ENCODE measurements at regions not wholly inside any gene's neighbourhood (a gene's known extent, or its start where the extent isn't known, plus 50 kb on each side); places are given as distances from the start of the nearest gene placed in this dataset.
"Not testable (repeated sequence)": the region's sequence is repeated elsewhere in the genome, so short reads cannot be mapped to it uniquely, and the experiment has no call there.

- no peak for DNase-seq
These were observed 268.7 kb upstream of the ATP5MC3 start for GRCh38 chr2:175450029-175450760.

GRCh38 chr2:175449616-175450015, 268.1 kb upstream of the ATP5MC3 start:
- no peak for DNase-seq

- no peak for DNase-seq
These were observed 264.7 kb upstream of the ATP5MC3 start for GRCh38 chr2:175446201-175446600.

GRCh38 chr2:175445281-175445680, 263.8 kb upstream of the ATP5MC3 start:
- DNase-seq = no peak

- DNase-seq = no peak
These were observed 260.9 kb upstream of the ATP5MC3 start for GRCh38 chr2:175442441-175442840.

- no peak for DNase-seq
These were observed 259.8 kb upstream of the ATP5MC3 start for GRCh38 chr2:175441181-175441761.

- DNase-seq = no peak
These were observed 257.9 kb upstream of the ATP5MC3 start for GRCh38 chr2:175439416-175439815.

- DNase-seq = no peak
These were observed 255.7 kb upstream of the ATP5MC3 start for GRCh38 chr2:175437167-175437566.

- no peak for DNase-seq
These were observed 254.6 kb upstream of the ATP5MC3 start for GRCh38 chr2:175436076-175436475.

- DNase-seq = no peak
These were observed 253.5 kb upstream of the ATP5MC3 start for GRCh38 chr2:175435012-175435411.

- DNase-seq = no peak
These were observed 251.3 kb upstream of the ATP5MC3 start for GRCh38 chr2:175432793-175433192.

- DNase-seq = no peak
These were observed 250.5 kb upstream of the ATP5MC3 start for GRCh38 chr2:175432021-175432420.

- DNase-seq = no peak
These were observed 249.8 kb upstream of the ATP5MC3 start for GRCh38 chr2:175431101-175431946.

GRCh38 chr2:175430236-175430635, 248.7 kb upstream of the ATP5MC3 start:
- DNase-seq = no peak

- DNase-seq = no peak
These were observed 236.8 kb upstream of the ATP5MC3 start for GRCh38 chr2:175418224-175418835.

- peak; percentile 12 for DNase-seq
These were observed 233.5 kb upstream of the ATP5MC3 start for GRCh38 chr2:175414882-175415487.

- no peak for DNase-seq
These were observed 232.8 kb upstream of the ATP5MC3 start for GRCh38 chr2:175414191-175414881.

- DNase-seq = not testable (repeated sequence)
These were observed 229.4 kb upstream of the ATP5MC3 start for GRCh38 chr2:175410941-175411340.

GRCh38 chr2:175404839-175405238, 223.3 kb upstream of the ATP5MC3 start:
- no peak for DNase-seq

GRCh38 chr2:175403599-175404221, 222.2 kb upstream of the ATP5MC3 start:
- DNase-seq = no peak

- DNase-seq = no peak
These were observed 221.1 kb upstream of the ATP5MC3 start for GRCh38 chr2:175402571-175402970.

- DNase-seq = no peak
These were observed 220.5 kb upstream of the ATP5MC3 start for GRCh38 chr2:175401956-175402469.

Measured in activated CD4-positive, alpha-beta T cell treated with anti-CD3 and anti-CD28 coated beads, Interleukin-10, Interleukin-2, amounts not matched to agents 100 ng/mL and 50 ng/mL, durations not matched to agents 16 hours and 8 hours (primary cell).